22Rv1 (cell line): ENCODE measurements at regions not wholly inside any gene's neighbourhood (a gene's known extent, or its start where the extent isn't known, plus 50 kb on each side); places are given as distances from the start of the nearest gene placed in this dataset.

Experiments
- H3K27ac ChIP-seq: fragments of 450-650 bp; 2 replicates; pipeline ENCODE4 v1.5.1; 2017
- ZFX ChIP-seq: fragments of 450-650 bp; IDR thresholded peaks from 2 replicates; pipeline ENCODE4 v1.6.1; 2017; ENCODE audit warnings: antibody characterized with exemption, borderline replicate concordance
- TF ChIP-seq, protein P1 (sequence below): fragments of 450-650 bp; IDR thresholded peaks from 2 replicates; pipeline ENCODE4 v1.5.1; 2017; ENCODE audit warnings: mild to moderate bottlenecking

- TF ChIP-seq, protein P1, sequence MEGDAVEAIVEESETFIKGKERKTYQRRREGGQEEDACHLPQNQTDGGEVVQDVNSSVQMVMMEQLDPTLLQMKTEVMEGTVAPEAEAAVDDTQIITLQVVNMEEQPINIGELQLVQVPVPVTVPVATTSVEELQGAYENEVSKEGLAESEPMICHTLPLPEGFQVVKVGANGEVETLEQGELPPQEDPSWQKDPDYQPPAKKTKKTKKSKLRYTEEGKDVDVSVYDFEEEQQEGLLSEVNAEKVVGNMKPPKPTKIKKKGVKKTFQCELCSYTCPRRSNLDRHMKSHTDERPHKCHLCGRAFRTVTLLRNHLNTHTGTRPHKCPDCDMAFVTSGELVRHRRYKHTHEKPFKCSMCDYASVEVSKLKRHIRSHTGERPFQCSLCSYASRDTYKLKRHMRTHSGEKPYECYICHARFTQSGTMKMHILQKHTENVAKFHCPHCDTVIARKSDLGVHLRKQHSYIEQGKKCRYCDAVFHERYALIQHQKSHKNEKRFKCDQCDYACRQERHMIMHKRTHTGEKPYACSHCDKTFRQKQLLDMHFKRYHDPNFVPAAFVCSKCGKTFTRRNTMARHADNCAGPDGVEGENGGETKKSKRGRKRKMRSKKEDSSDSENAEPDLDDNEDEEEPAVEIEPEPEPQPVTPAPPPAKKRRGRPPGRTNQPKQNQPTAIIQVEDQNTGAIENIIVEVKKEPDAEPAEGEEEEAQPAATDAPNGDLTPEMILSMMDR, result no peak
- no peak for TF ChIP-seq ZFX
- H3K27ac ChIP-seq, result no peak overlapping the region
Measured at GRCh38 chr7:96538632-96539031, 171.0 kb downstream of the SEM1 start.

DNA sequence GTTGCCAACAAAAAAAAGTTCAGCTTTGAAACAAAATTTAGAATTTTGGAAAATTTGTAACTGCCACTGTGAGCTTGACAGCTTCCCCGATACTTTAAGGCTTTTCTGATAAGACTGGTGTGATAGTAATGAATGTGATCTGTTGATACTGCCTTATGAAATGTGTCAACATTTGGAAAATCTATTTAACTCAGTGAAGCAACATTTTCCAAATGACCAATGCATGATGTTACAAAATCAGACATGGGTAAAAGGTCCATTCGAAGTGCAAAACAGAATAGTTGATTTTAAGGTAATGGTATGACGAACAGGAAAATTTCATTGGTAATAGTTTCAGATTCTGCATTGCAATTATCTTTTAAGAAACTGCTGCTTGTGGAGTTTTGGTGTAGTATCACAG lies 175.4 kb downstream of the SEM1 start:
- no peak for TF ChIP-seq ZFX
- TF ChIP-seq, protein P1, result no peak
- no peak overlapping the region for H3K27ac ChIP-seq

DNA sequence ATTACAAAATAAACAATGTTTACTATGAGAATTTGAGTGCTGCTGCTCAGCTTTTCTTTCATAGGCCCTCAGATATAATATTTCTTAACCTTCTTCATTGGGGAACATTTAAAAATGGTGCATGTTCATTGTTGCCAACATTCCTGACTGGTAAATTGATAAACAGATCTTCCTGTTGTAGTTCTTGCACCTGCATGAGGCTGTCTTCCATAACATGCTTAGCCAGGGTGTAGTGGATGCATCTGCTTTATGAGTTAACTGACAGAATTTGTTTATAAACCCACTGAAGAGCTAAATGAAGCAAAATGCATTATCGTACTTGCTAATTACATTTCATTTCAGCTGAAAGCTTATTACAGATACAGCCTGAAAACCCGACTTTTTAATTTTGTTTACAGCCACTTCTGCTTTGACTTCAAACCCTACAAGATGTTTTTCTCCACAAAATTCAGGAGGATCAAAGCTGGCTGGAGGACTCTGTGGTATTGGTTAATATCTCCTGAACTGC lies 177.2 kb downstream of the SEM1 start:
- no peak overlapping the region for H3K27ac ChIP-seq
- TF ChIP-seq, protein P1, result no peak
- TF ChIP-seq ZFX, result no peak

DNA sequence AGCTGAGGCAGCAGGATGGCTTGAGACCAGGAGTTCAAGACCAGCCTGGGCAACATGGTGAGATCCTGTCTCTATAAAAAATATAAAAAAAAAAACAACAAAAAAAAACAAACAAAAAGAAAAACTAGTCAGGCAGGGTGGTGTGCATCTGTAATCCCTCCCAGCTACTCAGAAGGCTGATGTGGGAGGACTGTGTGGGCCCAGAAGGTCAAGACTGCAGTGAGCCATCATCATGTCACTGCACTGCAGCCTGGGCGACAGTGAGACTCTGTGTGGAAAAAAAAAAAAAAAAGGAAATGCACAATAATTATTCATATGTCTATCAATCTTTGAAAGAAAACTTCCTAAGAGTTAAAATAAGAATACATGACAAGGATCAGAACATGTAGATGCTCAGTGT lies 178.3 kb downstream of the SEM1 start:
- TF ChIP-seq ZFX, result no peak
- TF ChIP-seq, protein P1, result no peak
- H3K27ac ChIP-seq, result no peak overlapping the region

DNA sequence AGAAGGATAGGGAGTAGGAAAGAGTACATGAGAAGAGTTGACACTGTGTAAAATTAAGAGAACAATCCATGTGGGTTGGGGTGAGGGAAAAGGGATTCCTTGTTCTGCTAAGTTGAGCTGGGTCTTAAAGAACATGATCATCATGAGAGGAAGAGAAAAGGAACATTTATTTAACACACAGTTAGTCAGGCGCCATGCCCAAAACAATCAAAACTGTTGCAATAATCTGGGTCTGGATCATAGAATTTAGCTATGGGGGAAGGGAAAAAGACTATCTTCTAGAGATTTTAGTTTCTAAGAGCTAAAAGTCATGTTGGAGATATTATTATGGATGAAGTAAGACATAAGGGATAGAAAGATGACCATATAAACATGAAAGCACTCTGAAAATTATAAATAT lies 178.9 kb downstream of the SEM1 start:
- no peak overlapping the region for H3K27ac ChIP-seq
- TF ChIP-seq ZFX, result no peak
- TF ChIP-seq, protein P1, result no peak

GRCh38 chr7:96527133-96527827 lies 182.4 kb downstream of the SEM1 start:
- TF ChIP-seq, protein P1, result no peak
- TF ChIP-seq ZFX, result no peak

DNA sequence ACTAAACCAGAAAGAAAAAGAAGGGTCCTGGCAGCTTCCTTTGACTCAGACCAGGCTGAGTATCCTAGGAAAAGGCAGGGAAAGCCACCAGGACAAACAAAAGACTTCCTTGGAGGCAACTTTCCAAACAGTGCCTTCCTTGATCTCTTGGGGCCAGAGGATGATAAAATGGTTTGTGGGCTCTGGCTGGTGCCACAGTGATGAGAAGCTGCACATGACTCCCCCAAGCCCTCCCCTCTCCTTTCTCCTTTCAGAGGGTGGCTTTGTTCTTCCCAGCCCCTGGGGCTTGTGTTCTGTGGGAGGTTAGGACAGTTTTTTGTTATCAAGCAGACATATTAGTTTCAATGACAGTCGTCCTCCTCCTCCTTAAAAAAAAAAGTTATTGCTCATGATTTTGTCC lies 183.2 kb downstream of the SEM1 start:
- H3K27ac ChIP-seq, result no peak overlapping the region
- TF ChIP-seq ZFX, result no peak
- TF ChIP-seq, protein P1, result no peak

More at GRCh38 chr7:96527133-96527827, 182.4 kb downstream of the SEM1 start:
- H3K27ac ChIP-seq, result no peak overlapping the region
